Fibroblast of pulmonary artery (primary cell): ENCODE measurements at regions not wholly inside any gene's neighbourhood (a gene's known extent, or its start where the extent isn't known, plus 50 kb on each side); places are given as distances from the start of the nearest gene placed in this dataset.

Experiments used
- DNase-seq: peaks from one replicate; pipeline ENCODE4 v3.0.0-alpha.2; 2010; ENCODE audit warnings: low read depth
- H3K4me3 ChIP-seq: replicated peaks from 2 replicates; pipeline ENCODE4 v1.5.1; 2011; ENCODE audit warnings: low read depth, mild to moderate bottlenecking, control low read depth, low read length, moderate library complexity
- TF ChIP-seq, protein P1 (sequence below): IDR thresholded peaks from 2 replicates; pipeline ENCODE4 v1.5.1; 2011; ENCODE audit warnings: mild to moderate bottlenecking, control low read depth, low read length, inconsistent platforms; ENCODE audit errors: missing control alignments

DNA sequence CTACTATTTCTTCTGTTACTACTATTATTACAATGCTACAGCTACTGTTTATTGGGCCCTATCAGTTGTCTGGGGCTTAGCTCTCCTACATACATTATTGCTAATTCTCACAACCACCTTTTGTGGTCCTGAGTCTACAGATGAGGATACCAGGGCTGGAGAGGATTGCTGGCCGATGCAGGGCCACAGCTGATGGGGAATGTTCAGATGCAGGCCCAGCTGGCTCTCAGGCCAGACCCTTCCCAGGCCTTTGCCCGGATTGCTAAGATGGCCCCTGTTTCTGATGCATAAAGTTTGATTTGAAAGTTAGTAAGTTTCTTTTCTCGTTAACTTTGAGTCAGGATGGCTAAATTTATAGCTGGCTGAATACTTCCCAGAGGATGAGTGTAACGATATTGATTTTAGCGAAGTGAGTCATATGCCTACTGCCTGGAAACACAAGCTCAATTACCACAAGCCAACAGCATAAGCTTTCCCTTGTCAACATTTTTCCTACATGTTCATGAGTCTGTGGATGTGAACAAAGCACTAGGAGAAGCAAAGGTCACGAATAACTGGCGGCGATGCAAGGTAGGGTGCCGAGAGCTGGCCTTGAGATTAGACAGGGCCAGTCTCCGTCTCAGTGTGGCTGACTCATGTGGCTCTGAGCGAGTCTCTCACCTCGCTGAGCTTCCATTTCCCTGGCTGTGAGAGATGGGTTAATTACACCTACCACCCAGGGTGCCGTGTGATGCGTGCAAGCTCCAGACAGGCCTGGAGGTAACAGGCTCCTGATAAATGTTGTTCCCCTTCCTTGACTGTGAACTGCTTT lies 111.0 kb downstream of the BEGAIN start:
- TF ChIP-seq, protein P1, sequence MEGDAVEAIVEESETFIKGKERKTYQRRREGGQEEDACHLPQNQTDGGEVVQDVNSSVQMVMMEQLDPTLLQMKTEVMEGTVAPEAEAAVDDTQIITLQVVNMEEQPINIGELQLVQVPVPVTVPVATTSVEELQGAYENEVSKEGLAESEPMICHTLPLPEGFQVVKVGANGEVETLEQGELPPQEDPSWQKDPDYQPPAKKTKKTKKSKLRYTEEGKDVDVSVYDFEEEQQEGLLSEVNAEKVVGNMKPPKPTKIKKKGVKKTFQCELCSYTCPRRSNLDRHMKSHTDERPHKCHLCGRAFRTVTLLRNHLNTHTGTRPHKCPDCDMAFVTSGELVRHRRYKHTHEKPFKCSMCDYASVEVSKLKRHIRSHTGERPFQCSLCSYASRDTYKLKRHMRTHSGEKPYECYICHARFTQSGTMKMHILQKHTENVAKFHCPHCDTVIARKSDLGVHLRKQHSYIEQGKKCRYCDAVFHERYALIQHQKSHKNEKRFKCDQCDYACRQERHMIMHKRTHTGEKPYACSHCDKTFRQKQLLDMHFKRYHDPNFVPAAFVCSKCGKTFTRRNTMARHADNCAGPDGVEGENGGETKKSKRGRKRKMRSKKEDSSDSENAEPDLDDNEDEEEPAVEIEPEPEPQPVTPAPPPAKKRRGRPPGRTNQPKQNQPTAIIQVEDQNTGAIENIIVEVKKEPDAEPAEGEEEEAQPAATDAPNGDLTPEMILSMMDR, result no peak
- no peak overlapping the region for H3K4me3 ChIP-seq
- peak; percentile 50 for DNase-seq

DNA sequence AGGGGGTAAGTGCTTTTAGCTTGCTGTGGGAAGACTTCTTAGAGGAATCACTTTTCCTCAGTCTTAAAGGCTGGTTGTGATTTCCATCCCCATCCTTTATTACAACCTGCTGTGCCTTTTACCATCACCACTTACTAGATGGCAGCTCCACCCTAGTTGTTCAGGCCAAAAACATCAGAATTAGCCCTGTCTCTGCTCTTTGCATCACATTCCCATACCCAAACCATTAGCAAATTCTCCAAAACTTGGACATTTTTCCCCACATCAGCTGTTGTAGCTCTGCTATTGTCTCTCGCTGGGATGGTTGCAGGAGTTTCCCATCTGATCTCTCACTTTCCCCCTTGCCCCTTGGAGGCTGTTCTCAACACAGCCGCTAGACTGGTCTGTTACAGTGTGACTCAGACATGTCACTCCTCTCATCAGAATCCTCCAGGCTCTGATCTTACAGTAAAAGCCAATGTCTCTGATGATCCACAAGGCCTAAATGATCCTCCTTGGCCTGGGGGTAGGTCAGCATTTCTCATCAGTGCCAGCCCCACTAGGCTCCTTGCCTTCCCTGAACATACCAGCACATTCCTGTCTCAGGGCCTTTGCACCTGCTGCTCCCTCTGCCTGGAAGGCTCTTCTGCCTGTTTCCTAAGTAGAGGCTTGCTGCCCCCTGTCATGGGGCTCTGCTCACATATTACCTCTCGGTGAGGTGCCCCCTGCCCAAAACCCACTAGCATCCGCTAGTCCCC lies 102.5 kb downstream of the BEGAIN start:
- no peak overlapping the region for H3K4me3 ChIP-seq
- no peak for DNase-seq
- TF ChIP-seq, protein P1, result no peak

DNA sequence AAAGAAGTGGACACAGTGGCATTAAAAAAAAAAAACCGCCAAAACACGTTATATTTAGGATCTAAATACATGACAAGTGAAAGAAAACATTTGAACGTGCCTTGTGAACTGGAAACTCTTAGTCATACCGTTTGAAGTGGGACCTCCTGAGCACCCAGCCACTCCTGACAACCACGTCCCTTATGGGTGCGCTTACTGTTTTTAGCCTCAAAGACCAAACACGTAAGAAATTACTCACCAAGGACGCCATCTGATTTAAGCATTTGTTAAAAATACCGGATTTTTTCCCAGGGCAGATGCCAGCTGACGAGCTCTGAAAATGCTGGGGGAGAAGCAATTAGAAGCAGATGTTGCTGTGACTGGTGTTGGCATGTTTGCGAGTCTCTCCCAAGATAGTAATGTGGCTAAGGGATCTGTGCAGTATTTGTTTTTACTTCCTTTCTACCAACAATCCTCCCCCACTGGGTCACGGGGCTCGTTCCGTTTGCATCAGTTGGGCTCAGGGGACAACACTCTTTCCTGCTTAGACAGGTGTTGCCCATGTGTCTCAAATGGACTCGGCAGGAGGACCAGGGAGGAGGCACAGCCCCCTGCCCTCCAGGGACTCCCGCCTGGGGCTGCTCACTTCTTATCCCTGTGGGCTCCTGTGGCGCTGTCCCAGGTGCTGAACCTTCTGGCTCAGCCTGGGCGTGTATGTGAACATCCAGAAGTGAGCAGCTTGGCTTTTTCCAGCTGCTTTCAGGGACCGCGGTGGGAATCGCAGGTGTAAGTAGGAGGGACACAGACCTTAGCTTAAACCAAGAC lies 101.0 kb downstream of the BEGAIN start:
- H3K4me3 ChIP-seq, result no peak overlapping the region
- TF ChIP-seq, protein P1, result no peak
- DNase-seq, result peak; percentile 74
